SK-N-SH (cell line): ENCODE measurements at regions not wholly inside any gene's neighbourhood (a gene's known extent, or its start where the extent isn't known, plus 50 kb on each side); places are given as distances from the start of the nearest gene placed in this dataset.

Experiments
- CTCF ChIA-PET: fragments of 300-600, 350-600 bp; formaldehyde crosslinking; extraction: SDS; loops from one replicate; lab custom pipeline; 2021; lab: Yijun Ruan, JAX
- POLR2A ChIA-PET: fragments of 350-600 bp; sonication (Branson Sonifier 250); formaldehyde crosslinking; extraction: SDS; loops from one replicate; lab custom pipeline; 2020; ENCODE audit warnings: antibody characterized with exemption, inconsistent platforms; lab: Yijun Ruan, JAX
- DNase-seq: peaks from one replicate; pipeline ENCODE4 v3.0.0; 2012
- H2AFZ ChIP-seq: fragments of 200-600 bp; sonication (generic); 2 replicates; pipeline ENCODE4 v1.8.1; 2016; ENCODE audit warnings: antibody characterized with exemption, mild to moderate bottlenecking, low read depth
- H3F3A ChIP-seq: fragments of 200-600 bp; sonication (generic); replicated peaks from 2 replicates; pipeline ENCODE3; 2016; ENCODE audit warnings: antibody characterized with exemption, mild to moderate bottlenecking; ENCODE audit not compliant: insufficient read depth
- H3K27ac ChIP-seq, 2 experiments: fragments of 200-500 bp in 1 of 2; fragments of 200-600 bp in 1 of 2; sonication (Bioruptor generic) in 1 of 2; sonication (generic), shearing (Covaris generic) in 1 of 2; 2 replicates each; pipeline versions ENCODE4 v1.5.1 to v1.6.1; 2014 to 2016; ENCODE audit warnings: low read depth in 2 of 2, inconsistent platforms in 1 of 2, low read length in 1 of 2, mild to moderate bottlenecking in 1 of 2, mixed read lengths in 1 of 2
- H3K27me3 ChIP-seq: fragments of 200-600 bp; sonication (generic), shearing (Covaris generic); 2 replicates; pipeline ENCODE4 v1.6.1; 2016; ENCODE audit warnings: mixed run types; ENCODE audit not compliant: insufficient read depth
- H3K36me3 ChIP-seq, 2 experiments: fragments of 200-500 bp in 1 of 2; fragments of 200-600 bp in 1 of 2; sonication (Bioruptor generic) in 1 of 2; sonication (generic) in 1 of 2; replicated peaks in 1 of 2; 2 replicates each; pipeline versions ENCODE3 to v1.5.1; 2014 to 2016; ENCODE audit warnings: low read length in 1 of 2, mild to moderate bottlenecking in 1 of 2; ENCODE audit not compliant: insufficient read depth in 2 of 2, control insufficient read depth in 1 of 2
- H3K4me1 ChIP-seq, 2 experiments: fragments of 200-500 bp in 1 of 2; fragments of 200-600 bp in 1 of 2; sonication (Bioruptor generic) in 1 of 2; sonication (generic), shearing (Covaris generic) in 1 of 2; 2 replicates each; pipeline versions ENCODE4 v1.5.1 to v1.6.1; 2014 to 2016; ENCODE audit warnings: low read depth in 1 of 2, low read length in 1 of 2, mixed run types in 1 of 2; ENCODE audit not compliant: insufficient read depth in 2 of 2, control insufficient read depth in 1 of 2
- H3K4me2 ChIP-seq: fragments of 200-600 bp; sonication (generic), shearing (Covaris generic); 2 replicates; pipeline ENCODE4 v1.6.1; 2017; ENCODE audit warnings: mixed run types
- H3K4me3 ChIP-seq, 2 experiments: fragments of 200-500 bp in 1 of 2; fragments of 200-600 bp in 1 of 2; sonication (Bioruptor generic) in 1 of 2; sonication (generic), shearing (Covaris generic) in 1 of 2; 2 replicates each; pipeline versions ENCODE4 v1.5.1 to v1.8.1; 2014 to 2016; ENCODE audit warnings: low read depth in 2 of 2, inconsistent platforms in 1 of 2, low read length in 1 of 2, mild to moderate bottlenecking in 1 of 2, mixed read lengths in 1 of 2, moderate library complexity in 1 of 2
- H3K79me2 ChIP-seq: fragments of 200-600 bp; sonication (generic); 2 replicates; pipeline ENCODE4 v1.8.1; 2017; ENCODE audit warnings: mild to moderate bottlenecking; ENCODE audit not compliant: insufficient read depth
- H3K9ac ChIP-seq: fragments of 200-600 bp; sonication (generic); 2 replicates; pipeline ENCODE4 v1.6.1; 2017; ENCODE audit warnings: mixed run types
- H3K9me2 ChIP-seq: fragments of 200-600 bp; sonication (generic); 2 replicates; pipeline ENCODE4 v1.6.1; 2017; ENCODE audit warnings: mixed run types
- H3K9me3 ChIP-seq: fragments of 200-600 bp; sonication (generic); 2 replicates; pipeline ENCODE4 v1.6.1; 2017; ENCODE audit warnings: mixed run types, mild to moderate bottlenecking, moderate library complexity
- H4K20me1 ChIP-seq: fragments of 200-600 bp; sonication (generic); 2 replicates; pipeline ENCODE4 v1.6.1; 2017; ENCODE audit warnings: mild to moderate bottlenecking, mixed run types; ENCODE audit not compliant: insufficient read depth
- CHD2 ChIP-seq: fragments of 150-350 bp; IDR thresholded peaks from 2 replicates; pipeline ENCODE4 v1.6.1; 2018; ENCODE audit warnings: low read length; ENCODE audit not compliant: partially characterized antibody
- ELF1 ChIP-seq: IDR thresholded peaks from 2 replicates; pipeline ENCODE4 v1.4.0; 2012
- EP300 ChIP-seq, 2 experiments: IDR thresholded peaks; 2 replicates each; pipeline versions ENCODE4 v1.4.0 to v1.6.1; 2012; ENCODE audit warnings: borderline replicate concordance in 1 of 2, low read depth in 1 of 2, low read length in 1 of 2
- FOSL2 ChIP-seq: IDR thresholded peaks from 2 replicates; pipeline ENCODE4 v1.4.0; 2012; ENCODE audit warnings: low read depth, mild to moderate bottlenecking, moderate library complexity, borderline replicate concordance
- FOXM1 ChIP-seq: IDR thresholded peaks from 2 replicates; pipeline ENCODE4 v1.4.0; 2012; ENCODE audit warnings: low read depth, mild to moderate bottlenecking
- GATA2 ChIP-seq: sonication (generic); formaldehyde crosslinking; IDR thresholded peaks from 2 replicates; pipeline ENCODE4 v1.5.0; 2020; ENCODE audit warnings: mild to moderate bottlenecking, missing genetic modification reagents
- JUND ChIP-seq: IDR thresholded peaks from 2 replicates; pipeline ENCODE4 v1.4.0; 2012
- MXI1 ChIP-seq: IDR thresholded peaks from 2 replicates; pipeline ENCODE4 v1.6.1; 2012; ENCODE audit warnings: mild to moderate bottlenecking, low read depth, low read length, improper control_type of control experiment
- NRF1 ChIP-seq: IDR thresholded peaks from 2 replicates; pipeline ENCODE4 v1.6.1; 2012; ENCODE audit warnings: low read depth, mild to moderate bottlenecking, low read length
- POLR2AphosphoS5 ChIP-seq: IDR thresholded peaks from 2 replicates; pipeline ENCODE4 v1.6.1; 2012; ENCODE audit warnings: low read depth, low read length
- RFX5 ChIP-seq: IDR thresholded peaks from 2 replicates; pipeline ENCODE4 v1.6.1; 2012; ENCODE audit warnings: mild to moderate bottlenecking, improper control_type of control experiment, low read length
- TAF1 ChIP-seq: IDR thresholded peaks from 2 replicates; pipeline ENCODE4 v1.6.1; 2012; ENCODE audit warnings: low read depth, mild to moderate bottlenecking, low read length, moderate library complexity, borderline replicate concordance
- TEAD4 ChIP-seq: IDR thresholded peaks from 2 replicates; pipeline ENCODE4 v1.4.0; 2012; ENCODE audit warnings: mild to moderate bottlenecking, borderline replicate concordance; ENCODE audit not compliant: insufficient read depth
- YY1 ChIP-seq: IDR thresholded peaks from 2 replicates; pipeline ENCODE4 v1.4.0; 2012; ENCODE audit warnings: low read depth, mild to moderate bottlenecking
- WGBS: methylation state at CpG from one replicate; pipeline ENCODE4 v1.1.6; 2017; ENCODE audit warnings: low lambda C conversion rate; 5-methylcytosine and 5-hydroxymethylcytosine counted together
- TF ChIP-seq, protein P1 (sequence below): fragments of 150-350 bp; IDR thresholded peaks from 2 replicates; pipeline ENCODE4 v1.6.1; 2016; ENCODE audit warnings: mild to moderate bottlenecking, low read depth, low read length
- TF ChIP-seq, protein P2 (sequence below): IDR thresholded peaks from 2 replicates; pipeline ENCODE4 v1.4.0; 2012; ENCODE audit warnings: low read depth, borderline replicate concordance
- TF ChIP-seq, protein P3 (sequence below): IDR thresholded peaks from 2 replicates; pipeline ENCODE4; 2012
- TF ChIP-seq, protein P4 (sequence below): IDR thresholded peaks from 2 replicates; pipeline ENCODE4 v1.4.0; 2012; ENCODE audit warnings: low read depth
- TF ChIP-seq, protein P5 (sequence below): fragments of 150-350 bp; IDR thresholded peaks from 2 replicates; pipeline ENCODE4 v1.6.1; 2017; ENCODE audit warnings: antibody characterized with exemption, low read length, low read depth, borderline replicate concordance

DNA sequence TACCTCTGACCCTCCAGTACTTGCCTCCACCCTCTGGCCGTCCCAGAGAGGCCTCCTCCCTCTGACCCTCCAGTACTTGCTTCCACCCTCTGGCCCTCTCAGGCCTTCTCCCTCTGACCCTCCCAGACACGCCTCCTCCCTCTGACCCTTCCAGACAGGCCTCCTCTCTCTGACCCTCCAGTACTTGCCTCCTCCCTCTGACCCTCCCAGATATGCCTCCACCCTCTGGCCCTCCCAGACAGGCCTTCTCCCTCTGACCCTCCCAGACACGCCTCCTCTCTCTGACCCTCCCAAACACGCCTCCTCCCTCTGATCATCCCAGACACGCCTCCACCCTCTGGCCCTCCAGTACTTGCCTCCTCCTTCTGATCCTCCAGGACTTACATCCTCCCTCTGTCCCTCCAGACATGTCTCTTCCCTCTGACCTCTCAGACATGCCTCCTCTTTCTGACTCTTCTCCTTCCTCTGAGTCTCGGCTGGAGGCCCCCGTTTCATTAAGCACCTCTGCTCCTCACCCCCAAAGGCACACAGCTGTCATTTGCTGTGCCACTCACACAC lies 71.9 kb downstream of the PHETA1 start:
- no peak overlapping the region for H3K4me2 ChIP-seq
- CTCF ChIA-PET, result interaction anchor here (3.2 to 4.7 kb wide), 3 partner anchors 12 to 147 kb away, joined by 39 to 50 read pairs (median 39); no protein-coding TSS in a partner anchor
- H2AFZ ChIP-seq, result no peak overlapping the region
- H3K4me1 ChIP-seq, result peaks cover 0 to 3% of the 10 kb centered on the region in 2 experiments; a peak in 1 of 4 replicates
- no peaks in the 10 kb centered on the region for H3K79me2 ChIP-seq
- H3K9me2 ChIP-seq, result no peaks in the 10 kb centered on the region
- no peaks in the 10 kb centered on the region; the same call in 1 of the 2 replicates for H3K27me3 ChIP-seq
- H3K4me3 ChIP-seq, result no peak overlapping the region
- H3K9ac ChIP-seq, result no peak overlapping the region
- H3K36me3 ChIP-seq, result no peaks in the 10 kb centered on the region
- H4K20me1 ChIP-seq, result no peaks in the 10 kb centered on the region
- POLR2A ChIA-PET, result no interaction called here
- TF ChIP-seq YY1 (no peak), ELF1 (no peak), JUND (no peak), FOXM1 (no peak), EP300 (IDR thresholded peaks at IDR 0.05; ENCODE audit: borderline replicate concordance in 1 of 2, low read depth in 1 of 2, low read length in 1 of 2) (no peak), POLR2AphosphoS5 (no peak), MXI1 (no peak), NRF1 (no peak), TAF1 (no peak), CHD2 (no peak)
- TF ChIP-seq, protein P1, sequence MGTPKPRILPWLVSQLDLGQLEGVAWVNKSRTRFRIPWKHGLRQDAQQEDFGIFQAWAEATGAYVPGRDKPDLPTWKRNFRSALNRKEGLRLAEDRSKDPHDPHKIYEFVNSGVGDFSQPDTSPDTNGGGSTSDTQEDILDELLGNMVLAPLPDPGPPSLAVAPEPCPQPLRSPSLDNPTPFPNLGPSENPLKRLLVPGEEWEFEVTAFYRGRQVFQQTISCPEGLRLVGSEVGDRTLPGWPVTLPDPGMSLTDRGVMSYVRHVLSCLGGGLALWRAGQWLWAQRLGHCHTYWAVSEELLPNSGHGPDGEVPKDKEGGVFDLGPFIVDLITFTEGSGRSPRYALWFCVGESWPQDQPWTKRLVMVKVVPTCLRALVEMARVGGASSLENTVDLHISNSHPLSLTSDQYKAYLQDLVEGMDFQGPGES, result no peak
- TF ChIP-seq, protein P2, sequence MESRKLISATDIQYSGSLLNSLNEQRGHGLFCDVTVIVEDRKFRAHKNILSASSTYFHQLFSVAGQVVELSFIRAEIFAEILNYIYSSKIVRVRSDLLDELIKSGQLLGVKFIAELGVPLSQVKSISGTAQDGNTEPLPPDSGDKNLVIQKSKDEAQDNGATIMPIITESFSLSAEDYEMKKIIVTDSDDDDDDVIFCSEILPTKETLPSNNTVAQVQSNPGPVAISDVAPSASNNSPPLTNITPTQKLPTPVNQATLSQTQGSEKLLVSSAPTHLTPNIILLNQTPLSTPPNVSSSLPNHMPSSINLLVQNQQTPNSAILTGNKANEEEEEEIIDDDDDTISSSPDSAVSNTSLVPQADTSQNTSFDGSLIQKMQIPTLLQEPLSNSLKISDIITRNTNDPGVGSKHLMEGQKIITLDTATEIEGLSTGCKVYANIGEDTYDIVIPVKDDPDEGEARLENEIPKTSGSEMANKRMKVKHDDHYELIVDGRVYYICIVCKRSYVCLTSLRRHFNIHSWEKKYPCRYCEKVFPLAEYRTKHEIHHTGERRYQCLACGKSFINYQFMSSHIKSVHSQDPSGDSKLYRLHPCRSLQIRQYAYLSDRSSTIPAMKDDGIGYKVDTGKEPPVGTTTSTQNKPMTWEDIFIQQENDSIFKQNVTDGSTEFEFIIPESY, result no peak
- TF ChIP-seq, protein P3, sequence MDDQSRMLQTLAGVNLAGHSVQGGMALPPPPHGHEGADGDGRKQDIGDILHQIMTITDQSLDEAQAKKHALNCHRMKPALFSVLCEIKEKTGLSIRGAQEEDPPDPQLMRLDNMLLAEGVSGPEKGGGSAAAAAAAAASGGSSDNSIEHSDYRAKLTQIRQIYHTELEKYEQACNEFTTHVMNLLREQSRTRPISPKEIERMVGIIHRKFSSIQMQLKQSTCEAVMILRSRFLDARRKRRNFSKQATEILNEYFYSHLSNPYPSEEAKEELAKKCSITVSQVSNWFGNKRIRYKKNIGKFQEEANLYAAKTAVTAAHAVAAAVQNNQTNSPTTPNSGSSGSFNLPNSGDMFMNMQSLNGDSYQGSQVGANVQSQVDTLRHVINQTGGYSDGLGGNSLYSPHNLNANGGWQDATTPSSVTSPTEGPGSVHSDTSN, result no peak
- TF ChIP-seq, protein P4, sequence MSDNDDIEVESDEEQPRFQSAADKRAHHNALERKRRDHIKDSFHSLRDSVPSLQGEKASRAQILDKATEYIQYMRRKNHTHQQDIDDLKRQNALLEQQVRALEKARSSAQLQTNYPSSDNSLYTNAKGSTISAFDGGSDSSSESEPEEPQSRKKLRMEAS, result no peak
- H3F3A ChIP-seq, result no peaks in the 10 kb centered on the region
- DNase-seq, result no peak
- H3K27ac ChIP-seq, result no peak overlapping the region
- 44% methylated on average over 7 of the region's 7 CpGs for WGBS
- H3K9me3 ChIP-seq, result no peaks in the 10 kb centered on the region

DNA sequence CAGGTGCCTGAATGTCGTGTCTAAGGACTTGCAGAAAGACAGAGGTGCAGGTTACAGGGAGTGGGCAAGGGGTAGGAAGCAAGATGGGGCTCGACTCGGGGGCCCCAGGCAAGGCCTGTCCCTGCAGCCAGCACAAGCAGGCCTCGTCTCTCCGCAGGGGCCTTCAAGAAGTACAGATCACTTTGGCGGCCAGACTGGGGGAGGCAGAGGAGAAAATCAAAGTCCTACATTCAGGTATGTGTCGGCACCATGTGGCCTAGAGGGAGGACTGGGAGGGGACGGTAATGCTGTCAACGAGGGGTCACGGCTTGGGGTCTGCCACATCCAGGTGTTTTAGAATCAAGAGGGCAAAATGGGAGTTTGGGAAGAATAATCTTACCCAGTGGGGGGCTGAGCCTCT lies 73.7 kb downstream of the PHETA1 start:
- no peak overlapping the region for H3K27ac ChIP-seq
- 68% methylated on average over 9 of the region's 10 CpGs for WGBS
- peaks cover 0 to 3% of the 10 kb centered on the region in 2 experiments; a peak in 1 of 4 replicates for H3K4me1 ChIP-seq
- H3K9me2 ChIP-seq, result no peaks in the 10 kb centered on the region
- no peaks in the 10 kb centered on the region for H3K79me2 ChIP-seq
- no peak overlapping the region for H3K4me2 ChIP-seq
- no peaks in the 10 kb centered on the region for H3K27me3 ChIP-seq
- CTCF ChIA-PET, result no interaction called here
- no peak for DNase-seq
- POLR2A ChIA-PET, result no interaction called here
- H4K20me1 ChIP-seq, result no peaks in the 10 kb centered on the region
- no peak overlapping the region for H2AFZ ChIP-seq
- H3K9ac ChIP-seq, result no peak overlapping the region
- H3K9me3 ChIP-seq, result no peaks in the 10 kb centered on the region
- no peaks in the 10 kb centered on the region for H3F3A ChIP-seq
- no peaks in the 10 kb centered on the region for H3K36me3 ChIP-seq
- H3K4me3 ChIP-seq, result no peak overlapping the region
- TF ChIP-seq FOXM1 (no peak), CHD2 (no peak), GATA2 (CRISPR knock-in tag) (no peak), RFX5 (no peak), MXI1 (no peak), TEAD4 (no peak), FOSL2 (no peak)
- TF ChIP-seq, protein P4, result no peak
- TF ChIP-seq, protein P5, sequence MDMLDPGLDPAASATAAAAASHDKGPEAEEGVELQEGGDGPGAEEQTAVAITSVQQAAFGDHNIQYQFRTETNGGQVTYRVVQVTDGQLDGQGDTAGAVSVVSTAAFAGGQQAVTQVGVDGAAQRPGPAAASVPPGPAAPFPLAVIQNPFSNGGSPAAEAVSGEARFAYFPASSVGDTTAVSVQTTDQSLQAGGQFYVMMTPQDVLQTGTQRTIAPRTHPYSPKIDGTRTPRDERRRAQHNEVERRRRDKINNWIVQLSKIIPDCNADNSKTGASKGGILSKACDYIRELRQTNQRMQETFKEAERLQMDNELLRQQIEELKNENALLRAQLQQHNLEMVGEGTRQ, result no peak
- TF ChIP-seq, protein P1, result no peak
- TF ChIP-seq, protein P3, result no peak
